Adrenal gland (tissue), 5 donors: ENCODE measurements at regions not wholly inside any gene's neighbourhood (a gene's known extent, or its start where the extent isn't known, plus 50 kb on each side); places are given as distances from the start of the nearest gene placed in this dataset.

Experiments used
- CTCF ChIP-seq, 6 experiments: fragments of 450-650 bp in 4 of 6; fragments of 200-600 bp in 2 of 6; sonication (generic) in 1 of 6; IDR thresholded peaks; 1 replicate in 5 of 6; 2 replicates in 1 of 6; pipeline versions ENCODE4 v1.5.1 to v1.8.0; 2016 to 2021; ENCODE audit warnings: antibody characterized with exemption in 6 of 6, mild to moderate bottlenecking in 2 of 6, moderate library complexity in 1 of 6
- POLR2A ChIP-seq, 2 donors: fragments of 450-650 bp; IDR thresholded peaks; one replicate each; pipeline ENCODE4 v1.6.1; 2017; ENCODE audit warnings: antibody characterized with exemption in 2 of 2, mild to moderate bottlenecking in 2 of 2, moderate library complexity in 1 of 2
- donor health status: DM: no; HTN: no; CAD: no.

GRCh38 chr6:50966986-50967385 lies 148.3 kb downstream of the TFAP2B start:
- no peak for TF ChIP-seq CTCF (IDR thresholded peaks at IDR 0.05)
- TF ChIP-seq POLR2A (IDR thresholded peaks at IDR 0.05) = no peak
